COLO829 (cell line): ENCODE measurements at regions not wholly inside any gene's neighbourhood (a gene's known extent, or its start where the extent isn't known, plus 50 kb on each side); places are given as distances from the start of the nearest gene placed in this dataset.
"Not testable (repeated sequence)": the region's sequence is repeated elsewhere in the genome, so short reads cannot be mapped to it uniquely, and the experiment has no call there.

ENCODE experiments used
- DNase-seq: peaks from one replicate; pipeline ENCODE4 v3.0.0; 2012; ENCODE audit warnings: low spot score

DNA sequence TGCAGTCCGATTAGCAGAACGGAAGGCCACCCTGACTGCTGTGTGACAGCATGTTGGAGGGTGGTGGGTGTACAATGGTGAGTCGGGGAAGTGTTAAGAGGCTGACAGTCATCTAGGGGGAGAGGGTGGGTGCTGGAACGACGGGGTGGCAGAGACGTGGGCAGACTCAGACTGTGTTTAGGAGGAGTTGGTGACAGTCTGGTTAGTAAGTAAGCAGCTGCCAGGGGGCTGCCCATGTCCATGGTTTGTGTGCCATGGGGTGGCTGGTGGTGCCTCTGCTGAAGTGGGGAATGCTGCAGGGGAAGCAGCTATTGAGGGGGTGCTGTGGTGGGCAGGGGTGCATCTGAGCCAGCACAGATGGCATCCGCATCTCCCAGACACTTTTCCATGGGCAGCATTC lies 51.3 kb upstream of the BOD1 start:
- DNase-seq: no peak

DNA sequence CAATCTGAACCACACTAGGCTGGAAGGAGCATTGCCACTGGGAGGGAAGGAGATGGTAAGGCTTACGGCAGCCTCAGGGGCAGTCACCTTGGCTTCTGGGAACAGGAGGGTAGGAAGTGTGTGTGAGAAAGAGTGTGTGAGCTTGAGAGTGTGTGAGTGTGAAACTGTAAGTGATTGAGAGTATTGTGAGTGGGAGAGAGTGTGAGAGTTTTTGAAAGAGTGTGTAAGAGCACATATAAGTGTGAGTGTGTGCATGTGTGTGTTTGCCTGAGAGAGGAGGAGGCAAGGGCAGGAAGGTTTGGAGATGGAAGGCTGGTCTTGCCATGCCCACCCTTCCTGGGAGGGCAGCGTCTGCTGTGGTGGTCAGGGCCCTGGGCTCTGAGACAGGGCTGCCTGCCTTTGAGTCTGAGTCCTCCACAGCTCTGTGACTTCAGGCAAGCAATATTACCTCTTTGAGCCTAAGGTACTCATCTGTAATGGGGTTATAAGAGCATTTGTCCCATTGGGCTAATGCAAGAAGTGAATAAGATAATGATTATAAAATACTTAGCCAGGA lies 51.9 kb upstream of the BOD1 start:
- DNase-seq: no peak

DNA sequence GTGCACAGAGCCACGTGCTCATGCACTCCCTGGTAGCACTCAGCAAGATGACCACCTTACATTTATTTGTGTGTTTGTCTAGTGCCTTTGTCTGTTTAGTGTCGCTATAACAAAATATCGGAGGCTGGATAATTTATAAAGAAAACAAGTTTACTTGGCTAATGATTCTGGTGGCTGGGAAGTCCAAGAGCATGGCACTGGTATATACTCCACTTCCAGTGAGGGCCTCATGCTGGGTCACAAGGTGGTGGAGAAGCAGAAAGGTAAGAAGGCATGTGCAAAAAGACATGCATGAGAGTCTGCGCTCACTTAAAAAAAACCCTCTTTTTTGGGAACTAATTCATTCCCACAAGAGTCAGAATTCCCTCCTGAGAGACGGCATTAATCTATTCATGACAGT lies 52.5 kb upstream of the BOD1 start:
- DNase-seq: no peak

DNA sequence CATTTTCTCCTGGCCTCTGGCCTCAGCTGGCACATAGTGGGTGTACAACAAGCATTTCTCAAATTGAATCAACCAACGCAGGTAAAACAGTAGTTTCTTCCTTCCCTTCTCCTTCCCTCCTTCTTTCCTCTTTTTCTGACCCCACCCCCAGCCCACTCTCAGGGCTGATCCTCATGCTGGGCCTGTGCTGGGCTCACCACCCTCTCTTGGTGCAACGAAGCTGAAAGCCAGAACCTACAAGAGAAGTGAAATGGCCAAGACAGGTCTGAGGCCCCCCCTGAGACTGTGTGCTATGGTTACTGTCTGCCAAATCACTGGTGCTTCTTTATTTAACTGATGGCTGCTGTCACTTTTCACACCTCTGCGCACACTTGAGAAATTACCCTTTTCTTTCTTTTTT lies 53.0 kb upstream of the BOD1 start:
- no peak for DNase-seq

DNA sequence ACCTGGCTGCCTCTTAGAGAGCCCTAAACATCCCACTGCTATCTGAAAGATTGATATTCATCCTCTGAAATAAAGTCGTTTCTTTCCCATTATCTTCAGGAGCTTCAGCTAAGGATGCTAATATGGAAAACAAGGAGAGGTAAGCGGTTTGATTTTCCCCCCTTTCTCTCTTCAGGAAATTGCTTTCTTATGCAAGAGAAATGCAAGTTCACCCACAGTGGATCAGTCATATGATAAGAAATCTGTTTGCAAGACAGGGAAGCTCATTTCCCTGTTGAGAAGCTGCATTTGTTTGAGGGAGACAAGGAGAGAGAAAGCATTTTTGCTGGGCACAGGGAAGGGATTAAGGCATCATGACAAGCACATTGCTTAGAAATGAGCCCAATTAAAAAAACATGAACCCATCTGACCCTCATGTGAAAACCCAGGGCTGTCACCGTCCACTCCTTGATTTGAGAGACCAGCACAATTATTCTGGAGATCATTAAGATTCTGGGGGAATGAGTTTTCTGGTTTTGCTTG lies 53.7 kb upstream of the BOD1 start:
- no peak for DNase-seq

DNA sequence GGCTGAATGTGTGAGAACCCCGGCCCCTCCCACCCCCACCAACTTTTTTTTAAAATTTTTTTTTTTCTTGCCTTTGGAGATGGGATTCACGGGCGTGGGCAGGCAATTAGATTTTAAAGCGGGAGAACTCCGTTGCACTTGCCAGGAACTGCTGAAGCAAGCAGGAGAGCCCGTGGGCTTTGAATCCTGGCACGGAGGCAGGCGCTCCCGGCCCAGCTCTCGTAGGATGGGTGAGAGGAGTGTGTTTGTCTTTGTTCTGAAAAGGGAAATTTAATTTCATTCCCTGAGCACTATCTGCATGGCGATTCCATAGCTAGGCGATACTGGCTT lies 54.3 kb upstream of the BOD1 start:
- no peak for DNase-seq

DNA sequence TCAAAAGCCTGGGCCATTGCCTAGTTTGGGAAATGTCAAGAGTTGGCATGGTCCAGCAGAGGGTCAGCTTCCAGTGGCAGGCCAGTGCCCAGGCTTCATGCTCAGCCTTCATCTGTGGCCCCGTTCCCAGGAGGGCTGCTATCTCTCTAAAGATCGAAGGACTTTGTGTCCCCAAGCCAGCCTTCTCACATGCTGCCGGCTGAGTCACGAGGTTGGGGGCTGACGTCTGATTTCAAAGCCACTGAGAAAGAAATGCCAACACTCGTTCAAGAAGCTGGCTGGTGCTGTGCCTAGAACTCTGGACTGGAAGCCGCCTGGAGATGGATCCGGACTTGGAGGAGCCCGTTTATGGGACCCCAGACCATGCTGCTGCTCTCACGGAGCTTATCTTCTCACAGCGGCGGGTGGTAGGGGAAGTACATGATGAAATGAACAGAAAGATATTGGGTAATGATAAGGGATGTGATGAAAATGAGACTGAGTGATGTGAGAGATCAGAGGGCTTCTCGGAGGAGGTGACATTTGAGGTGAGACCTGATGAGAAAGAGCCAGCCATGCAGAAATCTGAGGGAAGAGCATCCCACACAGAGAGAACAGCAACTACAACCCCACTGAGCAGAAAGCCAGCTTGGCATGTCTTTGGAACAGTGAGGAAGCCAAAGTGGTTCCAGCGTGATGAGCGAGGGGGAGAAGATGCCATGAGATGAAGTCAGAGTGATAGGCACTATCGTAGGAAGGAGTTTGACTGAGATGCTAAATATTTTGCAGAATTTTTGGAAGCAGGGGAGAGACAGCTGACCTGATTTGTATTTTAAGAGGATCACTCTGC lies 54.9 kb upstream of the BOD1 start:
- no peak for DNase-seq

DNA sequence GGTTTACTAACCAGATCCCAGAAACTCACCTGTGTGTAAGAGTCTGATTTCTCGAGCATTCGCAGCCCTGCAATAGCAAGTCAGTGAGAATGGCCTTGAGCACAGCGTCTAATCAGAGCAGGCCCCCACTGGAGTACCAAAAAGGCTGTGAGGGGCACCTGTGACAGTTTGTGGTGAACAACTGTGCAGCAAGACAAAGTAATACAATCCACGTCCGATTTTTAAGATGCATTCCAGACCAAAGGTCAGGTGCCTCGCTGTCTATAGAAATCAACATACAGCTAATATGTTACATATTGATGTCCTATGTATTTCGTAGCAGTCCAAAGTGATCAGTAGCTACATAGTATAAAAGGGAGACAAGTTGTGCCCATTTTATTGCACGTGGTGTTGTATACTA lies 55.7 kb upstream of the BOD1 start:
- no peak for DNase-seq

DNA sequence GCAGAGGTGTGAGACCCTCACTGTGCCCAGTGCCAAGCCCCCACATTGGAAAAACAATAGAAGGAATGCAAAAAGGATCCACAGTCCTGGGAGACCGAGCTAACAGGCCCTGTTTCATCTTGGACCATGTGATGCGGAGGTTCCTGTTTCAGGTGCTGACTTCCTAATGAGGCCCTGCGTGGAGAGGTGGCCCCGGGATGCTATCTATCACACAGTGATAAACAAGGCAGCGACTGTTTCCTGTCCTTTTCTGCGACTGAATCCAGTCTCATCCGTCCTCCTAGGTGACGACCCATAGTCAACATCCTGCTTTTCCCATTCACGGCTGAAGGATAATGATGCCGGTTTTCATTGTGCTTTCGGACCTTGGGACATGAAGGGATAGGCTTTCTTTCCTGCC lies 56.4 kb upstream of the BOD1 start:
- DNase-seq: no peak

DNA sequence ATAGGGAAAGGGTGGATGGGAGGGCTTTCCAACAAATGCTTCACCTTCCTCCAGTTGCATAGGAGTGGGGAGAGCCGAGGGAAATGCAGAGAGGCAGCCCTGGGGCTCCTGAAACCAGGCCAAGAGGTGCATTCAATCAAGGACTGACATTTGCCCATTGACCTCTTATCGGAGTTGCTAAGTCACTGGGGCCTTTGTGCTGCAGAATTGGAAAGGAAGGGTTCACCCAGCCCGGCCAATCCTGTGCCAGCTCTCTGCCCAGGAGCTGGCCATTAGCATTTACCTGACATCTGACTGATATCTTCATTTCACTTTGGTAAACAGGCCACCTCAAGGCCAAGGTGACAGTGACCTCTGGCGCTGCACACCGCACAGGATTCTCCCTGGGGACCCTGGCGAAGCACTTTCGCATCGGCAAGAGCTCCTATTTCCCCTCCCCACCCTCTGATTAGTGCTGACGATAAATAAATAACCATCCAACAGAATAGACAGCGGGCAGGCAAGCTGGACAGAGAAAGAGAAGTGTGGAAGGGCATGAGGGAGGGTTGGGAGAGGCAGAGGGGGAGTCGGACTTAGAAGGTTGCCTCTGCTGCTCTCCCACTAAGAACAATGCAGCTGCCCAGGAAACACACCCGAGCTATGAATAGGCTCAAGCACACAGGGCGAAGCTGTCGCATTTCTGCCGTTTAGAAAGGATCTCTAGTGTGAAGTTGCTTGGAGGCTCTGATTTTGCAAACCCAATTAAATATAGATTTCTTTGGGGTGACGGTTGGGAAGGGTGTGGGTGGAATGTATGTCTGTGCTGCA lies 57.0 kb upstream of the BOD1 start:
- no peak for DNase-seq

DNA sequence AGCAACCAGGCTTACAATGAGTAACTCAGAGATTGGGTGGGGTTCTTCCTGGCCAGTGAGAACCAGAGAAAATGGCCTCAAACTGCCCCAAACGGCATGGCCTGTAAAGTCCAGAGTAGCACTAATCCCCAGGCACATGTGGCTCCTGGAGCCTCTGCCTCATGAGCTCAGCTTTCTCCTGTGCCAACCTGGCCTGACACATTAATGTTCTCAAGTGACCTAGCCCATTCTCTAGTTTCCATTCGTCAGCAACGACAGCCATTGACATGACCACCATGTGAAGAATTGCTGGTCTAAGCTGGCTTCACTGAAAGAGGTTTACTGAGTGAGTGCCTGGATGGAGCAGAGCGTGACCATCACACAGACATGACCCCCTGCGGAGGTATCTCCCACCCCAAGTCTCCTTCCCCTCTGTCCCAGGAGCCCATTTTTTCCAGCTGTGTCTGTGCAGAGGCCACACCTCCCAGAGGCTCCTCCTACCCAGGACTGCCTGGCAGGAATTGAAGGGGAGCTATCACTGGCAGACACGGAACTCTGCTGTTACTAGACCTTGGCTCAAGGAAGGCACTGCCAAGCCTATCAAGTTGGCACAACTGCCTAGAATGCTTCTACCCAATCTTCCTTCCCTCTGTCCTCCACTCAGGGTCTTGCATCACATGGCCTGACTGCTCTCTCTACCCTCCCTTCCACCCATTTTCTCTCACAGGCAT lies 59.0 kb upstream of the BOD1 start:
- no peak for DNase-seq

DNA sequence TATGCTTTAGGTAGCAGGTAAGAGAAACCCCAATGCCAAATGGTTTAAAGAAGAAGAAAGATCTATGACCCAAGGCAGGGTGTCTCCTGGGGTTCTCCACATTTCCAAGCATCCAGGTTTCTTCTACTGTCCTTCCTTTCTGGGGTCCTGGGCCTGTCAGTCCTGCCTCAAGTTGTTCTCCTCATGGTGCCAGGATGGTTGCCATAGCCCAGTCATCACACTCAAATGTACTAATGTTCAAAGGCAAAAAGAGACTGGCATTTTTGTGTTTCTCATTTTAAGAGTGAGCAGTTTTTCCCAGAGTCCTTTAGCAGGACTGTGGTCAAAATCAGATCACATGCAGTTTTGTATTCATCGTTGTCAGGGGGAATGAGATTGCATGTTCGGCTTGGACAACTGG lies 59.9 kb upstream of the BOD1 start:
- DNase-seq: no peak

DNA sequence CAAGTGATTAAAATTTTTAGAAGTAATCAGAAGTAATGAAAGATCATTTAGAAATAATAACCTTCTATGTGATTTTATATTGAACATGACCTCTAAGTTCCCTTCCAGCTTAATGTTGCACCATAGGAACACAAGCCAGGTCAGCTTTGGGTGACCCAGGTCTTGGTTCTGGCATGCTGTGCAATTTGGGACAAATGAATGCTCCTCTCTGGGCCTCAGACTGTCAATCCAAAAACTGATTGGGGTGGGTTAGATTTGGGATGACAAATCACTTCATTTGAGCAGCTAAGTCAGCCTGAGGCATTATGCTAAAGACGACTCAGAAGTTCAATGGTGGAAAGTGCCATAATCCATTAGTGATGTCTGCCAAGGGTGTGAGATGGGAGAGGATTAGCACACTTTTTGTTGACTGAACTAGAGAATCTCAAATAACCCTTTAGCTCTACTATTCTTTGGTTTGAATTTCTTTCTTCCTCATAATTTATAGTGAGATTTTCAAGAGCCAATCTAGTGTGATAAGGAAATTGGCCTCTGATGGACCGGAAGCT lies 60.7 kb upstream of the BOD1 start:
- DNase-seq: no peak

DNA sequence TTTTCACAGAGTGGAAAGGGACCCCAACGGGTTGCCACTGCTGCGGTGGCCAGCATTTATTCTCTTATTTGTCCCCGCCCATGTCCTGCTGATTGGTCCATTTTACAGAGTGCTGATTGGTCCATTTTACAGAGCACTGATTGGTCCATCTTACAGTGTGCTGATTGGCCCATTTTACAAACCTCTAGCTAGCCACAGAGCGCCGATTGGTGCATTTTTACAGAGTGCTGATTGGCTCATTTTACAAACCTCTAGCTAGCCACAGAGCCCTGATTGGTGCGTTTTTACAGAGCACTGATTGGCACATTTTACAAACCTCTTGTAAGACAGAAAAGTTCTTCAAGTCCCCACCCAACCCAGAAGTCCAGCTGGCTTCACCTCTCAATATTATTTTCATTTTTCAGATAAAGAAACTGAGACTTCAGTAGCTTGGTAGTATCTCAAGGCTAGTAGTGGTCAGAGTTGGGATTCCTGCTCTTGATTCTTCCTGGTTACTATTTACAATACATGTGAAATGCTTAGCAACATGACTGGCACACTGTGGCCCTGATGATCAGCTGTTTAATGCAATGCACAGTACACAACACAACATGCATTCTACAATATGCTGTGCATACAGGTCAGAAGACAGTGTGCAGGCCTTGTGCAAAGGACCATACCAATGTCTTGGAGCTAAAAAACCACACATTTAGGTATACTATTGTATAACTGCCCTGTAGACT lies 63.6 kb upstream of the BOD1 start:
- no peak for DNase-seq

DNA sequence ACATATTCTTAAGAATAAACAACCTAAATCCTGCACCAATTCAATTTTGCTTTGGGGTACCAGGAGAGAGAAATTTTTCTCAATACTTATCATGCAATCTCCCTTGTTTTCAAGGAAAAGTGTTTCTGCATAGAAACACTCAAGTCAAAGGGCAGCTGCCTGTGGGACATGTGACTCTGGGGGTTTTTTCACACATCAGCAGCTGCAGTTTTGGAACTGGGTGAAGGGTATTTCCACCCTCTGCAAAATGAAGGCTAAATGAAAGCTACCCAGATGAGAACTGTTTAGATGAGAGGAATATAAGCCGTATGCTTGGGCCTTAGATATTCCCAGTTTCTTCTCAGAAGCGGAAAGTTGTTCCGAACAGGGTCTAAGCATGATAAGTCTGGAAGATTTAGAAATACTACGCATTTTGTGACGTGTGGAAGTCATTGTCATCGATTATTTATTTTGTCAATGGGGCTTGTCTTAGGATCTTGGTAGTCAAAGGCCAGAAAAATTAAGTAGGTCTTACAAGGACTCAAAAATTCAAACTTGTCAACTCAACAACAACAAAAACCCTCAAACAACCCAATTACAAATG lies 64.3 kb upstream of the BOD1 start:
- DNase-seq: no peak

DNA sequence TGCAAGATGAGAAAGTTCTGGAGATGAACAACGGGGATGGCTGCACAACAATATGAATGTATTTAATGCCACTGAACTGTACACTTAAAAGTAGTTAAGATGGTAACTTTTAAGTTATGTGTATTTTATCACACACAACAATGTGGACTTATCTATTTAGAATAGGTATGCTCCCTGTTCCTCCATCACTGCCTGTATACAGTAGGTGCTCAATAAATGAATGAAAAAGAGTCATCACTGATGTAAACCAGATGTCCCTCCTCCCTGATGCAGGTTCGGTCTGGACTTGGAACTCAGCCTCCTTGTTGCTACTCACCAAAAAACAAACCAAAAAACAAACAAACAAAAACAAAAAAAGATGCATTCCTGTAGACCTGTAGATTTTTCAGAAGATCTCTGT lies 65.9 kb upstream of the BOD1 start:
- no peak for DNase-seq

DNA sequence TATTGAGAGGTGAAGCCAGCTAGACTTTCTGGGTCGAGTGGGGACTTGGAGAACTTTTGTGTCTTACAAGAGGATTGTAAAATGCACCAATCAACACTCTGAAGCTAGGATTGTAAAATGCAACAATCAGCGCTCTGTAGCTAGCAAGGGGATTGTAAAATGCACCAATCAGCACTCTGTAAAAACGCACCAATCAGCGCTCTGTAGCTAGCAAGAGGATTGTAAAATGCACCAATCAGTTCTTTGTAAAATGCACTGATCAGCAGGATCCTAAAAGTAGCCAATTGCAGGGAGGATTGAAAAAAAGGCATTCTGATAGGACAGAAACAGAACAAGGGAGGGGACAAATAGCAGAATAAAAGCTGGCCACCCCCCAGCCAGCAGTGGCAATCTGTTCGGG lies 68.1 kb upstream of the BOD1 start:
- DNase-seq: not testable (repeated sequence)

DNA sequence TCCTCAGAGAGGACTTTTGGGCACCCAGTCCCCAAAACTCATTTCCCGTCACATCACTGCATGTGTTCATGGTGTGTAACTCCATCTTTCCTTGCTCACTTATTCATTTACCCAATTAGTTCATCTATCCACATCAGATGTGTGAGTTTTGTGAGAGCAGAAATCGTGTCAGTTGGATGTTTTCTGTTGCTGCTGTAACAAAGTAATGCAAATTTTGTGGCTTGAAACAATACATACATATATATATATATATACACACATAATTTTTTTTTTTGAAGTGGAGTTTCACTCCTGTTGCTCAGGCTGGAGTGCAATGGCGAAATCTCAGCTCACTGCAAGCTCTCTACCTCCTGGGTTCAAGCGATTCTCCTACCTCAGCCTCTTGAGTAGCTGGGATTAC lies 70.5 kb upstream of the BOD1 start:
- DNase-seq: no peak

DNA sequence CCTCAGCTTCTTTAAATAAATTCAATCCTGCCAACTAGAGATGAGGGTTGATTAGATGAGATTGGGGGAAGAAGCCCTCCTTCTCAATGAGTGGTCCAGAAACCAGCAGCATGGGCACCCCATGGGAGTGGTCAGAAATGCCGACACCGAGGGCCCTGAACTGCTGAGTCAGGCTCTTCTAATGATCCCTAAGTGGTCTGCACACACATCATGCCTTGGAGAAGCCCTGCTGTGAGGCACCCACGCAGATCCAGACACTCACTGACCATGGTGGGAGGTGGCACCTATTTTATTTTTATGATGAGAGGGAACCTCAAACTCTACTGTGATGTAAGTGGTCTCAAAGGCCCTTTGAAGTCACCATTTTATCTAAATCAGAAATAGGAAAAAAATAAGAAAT lies 72.3 kb upstream of the BOD1 start:
- no peak for DNase-seq

DNA sequence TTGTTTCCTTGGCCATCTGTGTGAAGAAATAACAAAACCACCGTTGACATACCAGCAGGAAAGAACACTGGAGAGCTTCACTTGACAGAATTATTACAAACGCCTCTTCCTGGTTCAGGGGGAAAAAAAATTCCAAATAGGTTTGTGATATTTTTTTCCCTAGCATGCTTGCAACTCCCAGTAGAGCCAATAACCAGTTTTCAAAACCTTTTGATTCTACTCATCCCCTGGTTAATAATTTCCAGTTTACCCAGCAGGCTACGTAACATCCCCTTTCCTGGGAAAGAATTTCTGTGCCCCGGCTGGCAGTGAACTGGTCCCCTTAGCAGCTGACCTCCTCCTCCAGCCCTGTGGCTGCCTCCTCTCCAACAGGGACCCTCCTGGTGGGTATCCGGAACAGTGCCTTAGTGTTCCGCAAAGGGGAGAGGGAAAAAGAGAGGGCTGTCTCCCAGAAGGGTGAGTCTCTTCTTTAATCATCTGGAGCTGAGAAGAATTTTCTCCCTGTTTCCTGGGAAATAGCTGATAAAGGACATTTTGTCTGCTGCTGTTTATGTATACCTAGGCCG lies 72.8 kb upstream of the BOD1 start:
- no peak for DNase-seq
